IPS DF 4.7 (cell line): ENCODE measurements at regions not wholly inside any gene's neighbourhood (a gene's known extent, or its start where the extent isn't known, plus 50 kb on each side); places are given as distances from the start of the nearest gene placed in this dataset.
A peak's percentile ranks its signal among the peaks of the same experiment; 100 is the strongest.

ENCODE experiments used
- DNase-seq: peaks from one replicate; pipeline ENCODE4 v3.0.0-alpha.2; 2013; ENCODE audit warnings: low spot score; ENCODE audit errors: extremely low read depth

GRCh38 chr18:42611134-42611533 is 504.4 kb downstream of the RIT2 start:
- DNase-seq: no peak

DNA sequence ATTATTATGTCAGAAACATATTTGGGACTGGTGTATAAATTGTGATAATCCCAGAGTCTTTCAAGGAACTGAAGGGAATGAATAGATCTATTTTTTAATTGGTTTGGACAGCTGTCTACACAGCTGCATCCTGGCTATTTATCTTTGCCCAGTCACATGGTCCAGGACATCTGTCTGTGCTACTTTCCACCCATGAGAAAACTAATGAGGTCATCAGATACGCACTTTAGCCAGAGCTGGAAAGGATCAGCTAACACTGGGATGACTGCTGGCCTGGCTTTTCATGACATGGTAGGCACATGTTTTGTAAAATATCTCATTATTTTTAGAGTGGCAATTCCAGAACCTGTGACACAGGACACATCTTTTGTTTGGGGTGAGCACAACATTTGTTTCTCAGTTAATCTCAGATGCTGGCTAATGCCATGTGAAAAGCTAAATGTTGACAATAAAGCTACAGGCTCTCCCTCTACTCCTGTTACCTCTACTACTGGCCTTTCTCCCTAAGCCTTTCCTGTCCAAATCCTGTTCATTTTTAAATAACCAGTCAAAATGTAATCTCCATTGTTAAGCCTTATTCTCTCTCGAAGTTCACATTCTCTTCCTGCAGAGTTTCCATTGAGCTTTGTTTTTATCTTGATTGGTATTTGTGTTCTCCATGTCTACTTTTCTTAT is 500.7 kb downstream of the RIT2 start:
- DNase-seq: no peak

- DNase-seq: no peak
These were observed 498.3 kb downstream of the RIT2 start for GRCh38 chr18:42617221-42617620.

- DNase-seq: no peak
These were observed 495.7 kb downstream of the RIT2 start for GRCh38 chr18:42619771-42620170.

GRCh38 chr18:42620657-42621056 is 494.8 kb downstream of the RIT2 start:
- no peak for DNase-seq

DNA sequence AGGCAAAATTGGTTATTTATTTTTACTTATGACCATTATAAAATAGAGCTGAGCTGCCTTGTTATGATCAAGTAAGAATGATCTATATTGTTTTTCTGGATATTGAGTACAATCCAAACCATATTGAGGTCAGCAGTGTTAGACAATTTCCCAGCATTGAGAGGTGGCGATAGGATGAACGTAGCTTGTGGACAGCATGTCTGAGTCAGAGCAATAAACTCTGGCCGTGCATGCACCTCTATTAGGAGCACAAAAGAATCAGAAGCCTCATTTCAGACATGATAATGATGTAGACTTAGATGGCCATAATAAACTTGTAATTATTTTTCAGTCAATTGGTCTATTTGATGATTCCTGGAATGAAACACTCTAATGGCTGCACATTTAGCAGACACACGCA is 491.6 kb downstream of the RIT2 start:
- no peak for DNase-seq

DNA sequence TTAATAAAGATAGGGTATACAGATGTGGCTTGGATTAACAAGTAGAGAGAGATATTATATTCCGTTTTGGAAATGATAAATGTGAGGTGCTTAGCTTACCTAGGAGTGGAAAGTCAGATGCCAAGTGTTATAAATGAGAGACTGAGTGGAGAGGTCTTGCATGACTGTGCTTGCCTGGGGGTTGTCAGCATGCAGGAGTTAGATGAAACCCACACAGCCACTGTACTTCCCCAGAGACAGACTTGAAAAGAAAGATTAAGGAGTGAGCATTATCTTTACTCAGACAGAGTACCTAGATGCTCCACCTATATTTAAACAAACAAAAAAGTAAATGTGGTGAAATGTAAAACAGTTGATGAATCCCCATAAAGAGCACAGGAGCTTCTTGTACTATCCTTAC is 482.7 kb downstream of the RIT2 start:
- no peak for DNase-seq

DNA sequence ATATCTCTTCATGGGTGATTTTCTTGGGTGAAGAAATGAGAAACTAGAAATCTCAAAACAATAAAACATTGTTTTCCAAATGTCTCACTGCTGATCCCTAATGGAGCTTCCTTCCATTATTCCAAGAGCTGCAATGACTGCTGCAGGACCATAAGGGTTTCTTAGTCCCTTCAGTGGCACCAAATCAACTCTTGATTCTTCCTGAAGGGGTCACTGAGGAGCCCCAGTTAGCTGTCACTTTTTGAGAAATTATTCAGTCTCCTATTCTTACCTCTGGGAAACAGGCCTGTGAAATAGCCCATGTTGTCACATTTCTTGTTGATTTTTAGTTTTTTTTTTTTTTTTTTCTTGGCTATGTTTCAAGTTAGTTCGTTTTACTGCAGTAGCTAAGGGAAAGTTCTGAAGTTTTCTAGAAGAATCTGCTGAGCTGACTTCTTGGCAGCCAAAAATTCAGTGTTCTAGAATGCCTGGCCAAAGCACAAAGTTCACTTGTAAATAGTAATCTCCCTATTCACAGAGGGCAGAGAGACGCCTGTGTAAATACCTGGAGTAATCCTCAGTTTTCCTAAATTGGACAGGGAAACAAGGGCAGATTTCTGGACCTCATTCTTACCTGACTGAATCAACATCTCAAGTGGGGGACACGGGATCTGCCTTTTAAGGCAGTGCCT is 480.0 kb downstream of the RIT2 start:
- peak; percentile 28 for DNase-seq

DNA sequence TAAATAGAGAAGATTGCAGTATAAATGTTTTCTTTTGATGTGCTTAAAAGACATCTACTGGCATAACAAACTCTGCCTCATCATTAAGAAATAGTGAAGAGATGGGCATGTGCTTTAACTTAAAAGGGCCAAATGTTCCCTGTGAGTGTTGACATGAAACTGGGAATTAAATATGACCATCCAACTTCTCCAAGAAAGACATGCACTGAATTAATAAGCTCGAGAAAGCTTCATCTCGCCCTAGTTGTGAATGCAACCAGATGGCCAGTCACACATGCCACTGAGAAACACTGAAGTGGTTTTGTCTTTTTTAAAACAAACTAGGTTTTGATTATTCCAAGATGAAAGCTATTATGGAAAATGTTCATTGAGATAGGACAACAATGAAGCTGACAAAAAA is 479.2 kb downstream of the RIT2 start:
- no peak for DNase-seq

GRCh38 chr18:42640160-42640559 is 475.3 kb downstream of the RIT2 start:
- no peak for DNase-seq

DNA sequence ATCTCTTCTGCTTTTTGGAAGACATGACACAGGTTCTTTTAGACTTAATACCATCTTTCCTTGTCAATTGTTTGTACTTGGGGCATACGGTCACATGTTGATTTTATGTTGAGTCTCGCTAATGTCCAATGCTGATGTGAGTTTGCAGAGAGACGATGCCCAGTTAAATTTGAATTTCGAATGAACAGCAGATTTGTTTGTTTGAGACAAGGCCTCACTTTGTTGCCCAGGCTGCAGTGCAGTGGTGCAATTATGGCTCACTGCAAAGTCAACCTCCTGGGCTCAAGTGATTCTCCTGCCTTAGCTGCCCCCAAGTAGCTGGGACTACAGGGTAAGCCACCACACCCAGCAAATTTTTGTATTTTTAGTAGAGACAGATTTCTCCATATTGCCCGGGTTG is 473.5 kb downstream of the RIT2 start:
- no peak for DNase-seq

DNA sequence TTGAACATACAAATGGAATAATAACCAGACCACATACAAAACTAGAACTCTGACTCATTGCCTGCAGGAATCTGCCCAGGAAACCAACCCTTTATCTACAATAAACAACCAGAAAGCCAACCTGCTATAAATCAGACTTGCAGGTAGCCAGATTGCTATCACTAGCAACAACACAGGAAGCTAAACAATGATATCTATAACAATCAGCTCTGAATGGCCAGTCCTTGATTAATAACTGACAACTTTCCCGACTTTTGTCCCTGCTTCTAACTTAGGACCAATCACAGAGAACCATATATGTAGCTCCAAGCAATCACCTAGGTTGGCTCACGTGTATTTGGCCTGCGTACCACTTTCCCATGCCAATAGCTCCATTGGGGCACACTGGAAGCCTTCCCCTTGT is 470.8 kb downstream of the RIT2 start:
- no peak for DNase-seq

DNA sequence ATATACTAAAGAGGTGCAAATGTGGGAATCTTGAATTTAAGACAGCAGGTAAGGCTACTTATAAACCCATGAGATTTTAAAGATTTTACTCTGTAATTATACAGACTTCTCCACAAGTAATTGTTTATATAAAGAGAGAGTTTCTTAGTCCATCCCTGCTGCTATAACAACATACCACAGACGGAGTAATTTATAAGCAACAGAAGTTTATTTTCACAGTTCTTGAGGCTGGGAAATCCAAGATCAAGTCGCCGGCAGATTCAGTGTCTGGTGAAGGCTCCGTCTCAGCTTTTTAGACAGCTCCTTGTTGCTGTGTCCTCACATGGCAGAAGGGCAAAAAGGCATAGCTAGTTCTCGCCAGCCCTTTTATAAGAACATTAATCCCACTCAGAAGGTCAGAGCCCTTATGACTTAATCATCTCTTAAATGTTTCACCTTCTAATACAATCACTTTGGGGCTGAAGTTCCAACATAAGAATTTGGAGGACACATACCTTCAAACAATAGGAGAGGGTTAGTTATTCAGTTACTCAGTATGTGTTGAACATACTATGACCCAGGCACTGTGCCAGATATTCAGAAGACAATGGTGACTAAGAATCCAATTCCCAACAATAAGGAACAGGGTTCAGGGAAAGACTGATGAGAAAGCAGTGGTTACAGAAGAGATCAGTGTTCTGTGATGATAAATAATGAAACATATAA is 466.0 kb downstream of the RIT2 start:
- DNase-seq: no peak

GRCh38 chr18:42654556-42654955 is 460.9 kb downstream of the RIT2 start:
- no peak for DNase-seq

DNA sequence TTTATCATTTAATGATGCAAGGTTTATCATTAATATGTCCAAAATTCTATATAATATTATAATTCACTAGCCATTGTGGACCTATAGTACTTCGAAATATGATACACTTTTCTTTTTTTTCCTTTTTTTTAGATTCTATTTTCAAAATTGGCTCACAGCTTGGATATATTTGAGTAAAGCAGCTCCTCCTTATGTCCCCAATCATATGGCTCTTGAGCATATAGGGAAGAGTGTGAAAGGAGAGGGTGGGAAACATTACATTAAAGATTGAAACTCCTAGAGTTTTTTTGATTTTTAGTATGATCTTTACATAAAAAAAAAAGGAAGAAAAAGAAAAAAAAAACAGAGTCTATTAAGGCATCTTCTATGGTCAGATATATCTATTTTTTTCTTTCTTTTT is 457.9 kb downstream of the RIT2 start:
- DNase-seq: no peak

GRCh38 chr18:42658171-42658570 is 457.3 kb downstream of the RIT2 start:
- DNase-seq: no peak

DNA sequence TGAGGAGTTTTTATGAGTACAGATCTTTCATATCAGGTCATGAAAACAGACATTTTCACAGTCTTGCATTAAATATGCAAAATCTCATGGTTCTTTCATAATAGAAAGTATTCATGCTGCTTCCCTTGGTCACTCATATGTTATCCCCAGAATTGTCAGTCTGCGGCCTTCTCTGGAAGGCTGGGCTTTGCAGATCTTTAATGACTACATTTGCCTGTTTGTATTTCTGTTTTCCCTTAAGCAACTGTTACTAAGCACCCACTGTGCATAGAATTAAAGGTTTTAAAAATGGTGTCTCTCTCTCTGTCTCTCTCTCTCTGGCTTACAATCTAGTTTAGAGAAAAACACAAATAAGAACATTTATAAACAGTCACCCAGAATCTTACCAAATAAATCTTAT is 456.3 kb downstream of the RIT2 start:
- no peak for DNase-seq

DNA sequence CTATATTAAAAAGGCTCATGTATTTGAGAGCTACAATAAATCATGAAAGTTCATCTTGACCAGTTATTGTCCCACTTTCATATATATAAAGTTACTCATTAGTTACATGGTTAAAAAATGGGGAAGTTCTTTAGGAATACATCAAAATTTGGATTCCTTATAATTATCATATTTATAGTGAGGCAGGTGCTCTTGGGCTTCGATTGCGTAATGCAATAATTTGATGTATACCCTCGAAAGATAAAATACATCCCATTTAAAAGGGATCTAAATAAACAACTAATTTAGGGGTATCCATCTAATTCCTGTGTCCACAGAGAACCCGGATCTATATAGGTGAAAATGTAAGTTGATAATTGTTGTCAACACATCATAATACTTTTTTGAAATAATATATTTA is 444.6 kb downstream of the RIT2 start:
- no peak for DNase-seq

- DNase-seq: no peak
These were observed 439.7 kb downstream of the RIT2 start for GRCh38 chr18:42675810-42676209.

GRCh38 chr18:42683094-42683493 is 432.4 kb downstream of the RIT2 start:
- DNase-seq: no peak

GRCh38 chr18:42689310-42689709 is 426.2 kb downstream of the RIT2 start:
- DNase-seq: no peak
